ENCODE measurements at regions not wholly inside any gene's neighbourhood (a gene's known extent, or its start where the extent isn't known, plus 50 kb on each side); places are given as distances from the start of the nearest gene placed in this dataset.

- 84 to 88% methylated on average over 17 to 23 of the region's 23 CpGs for WGBS, 2 experiments (ENCODE audit: insufficient coverage in 1 of 2, insufficient read length in 1 of 2)
- Mint-ChIP-seq H3K27ac (no peak overlapping the region), H3K9me3 (no peaks in the 10 kb centered on the region), H3K4me3 (no peak overlapping the region), H3K36me3 (ENCODE audit: low read depth) (no peaks in the 10 kb centered on the region), H3K27me3 (ENCODE audit: insufficient read depth) (peaks cover 7% of the 10 kb centered on the region), H3K4me1 (peaks cover 7% of the 10 kb centered on the region)
- no peak for TF ChIP-seq CTCF (conservative IDR thresholded peaks at IDR 0.05)
- Histone ChIP-seq H3K9ac (ENCODE audit: extremely low read depth, low read length, poor library complexity, severe bottlenecking) (no peak overlapping the region), H3K36me3 (ENCODE audit: control insufficient read depth, insufficient read depth, low read length) (no peaks in the 10 kb centered on the region), H3K27ac (ENCODE audit: low read depth, low read length) (no peak overlapping the region), H3K9me3 (ENCODE audit: control insufficient read depth, low read length) (no peaks in the 10 kb centered on the region), H3K27me3 (ENCODE audit: control insufficient read depth, insufficient read depth, low read length, poor library complexity, severe bottlenecking) (no peaks in the 10 kb centered on the region), H3K4me1 (ENCODE audit: control insufficient read depth, insufficient read depth, low read length) (no peaks in the 10 kb centered on the region), H3K4me3 (ENCODE audit: low read length) (no peak overlapping the region)
- DNase-seq = peak; percentile 50
Measured at GRCh38 chr1:10943991-10944730, 68.3 kb upstream of the TARDBP start.

- Histone ChIP-seq H3K4me3 (ENCODE audit: low read length) (no peak overlapping the region), H3K4me1 (ENCODE audit: control insufficient read depth, insufficient read depth, low read length) (no peaks in the 10 kb centered on the region), H3K36me3 (ENCODE audit: control insufficient read depth, insufficient read depth, low read length) (no peaks in the 10 kb centered on the region), H3K9me3 (ENCODE audit: control insufficient read depth, low read length) (no peaks in the 10 kb centered on the region), H3K27ac (ENCODE audit: low read depth, low read length) (no peak overlapping the region), H3K27me3 (ENCODE audit: control insufficient read depth, insufficient read depth, low read length, poor library complexity, severe bottlenecking) (no peaks in the 10 kb centered on the region), H3K9ac (ENCODE audit: extremely low read depth, low read length, poor library complexity, severe bottlenecking) (no peak overlapping the region)
- peak; percentile 41 for DNase-seq
- Mint-ChIP-seq H3K36me3 (ENCODE audit: low read depth) (no peaks in the 10 kb centered on the region), H3K4me3 (no peak overlapping the region), H3K27ac (no peak overlapping the region), H3K4me1 (peaks cover 7% of the 10 kb centered on the region), H3K27me3 (ENCODE audit: insufficient read depth) (peaks cover 7% of the 10 kb centered on the region), H3K9me3 (no peaks in the 10 kb centered on the region)
- no peak for TF ChIP-seq CTCF (conservative IDR thresholded peaks at IDR 0.05)
- 87 to 89% methylated on average over 10 to 18 of the region's 19 CpGs for WGBS, 2 experiments (ENCODE audit: insufficient coverage in 1 of 2, insufficient read length in 1 of 2)
Measured at GRCh38 chr1:10945991-10946509, 66.4 kb upstream of the TARDBP start.

- no peak overlapping the region for H3K4me3 Mint-ChIP-seq
- Histone ChIP-seq H3K27ac (ENCODE audit: low read depth, low read length) (no peak overlapping the region), H3K27me3 (ENCODE audit: control insufficient read depth, insufficient read depth, low read length, poor library complexity, severe bottlenecking) (no peaks in the 10 kb centered on the region), H3K4me1 (ENCODE audit: control insufficient read depth, insufficient read depth, low read length) (no peaks in the 10 kb centered on the region), H3K9me3 (ENCODE audit: control insufficient read depth, low read length) (no peaks in the 10 kb centered on the region), H3K36me3 (ENCODE audit: control insufficient read depth, insufficient read depth, low read length) (no peaks in the 10 kb centered on the region), H3K9ac (ENCODE audit: extremely low read depth, low read length, poor library complexity, severe bottlenecking) (no peak overlapping the region), H3K4me3 (ENCODE audit: low read length) (no peak overlapping the region)
- 90 to 94% methylated on average over 6 to 7 of the region's 7 CpGs for WGBS, 2 experiments (ENCODE audit: insufficient coverage in 1 of 2, insufficient read length in 1 of 2)
- DNase-seq = no peak
- no peaks in the 10 kb centered on the region for H3K9me3 Mint-ChIP-seq
- H3K4me1 Mint-ChIP-seq = peaks cover 7% of the 10 kb centered on the region
- no peak overlapping the region for H3K27ac Mint-ChIP-seq
- TF ChIP-seq CTCF (conservative IDR thresholded peaks at IDR 0.05) = no peak
- H3K36me3 Mint-ChIP-seq (ENCODE audit: low read depth) = no peaks in the 10 kb centered on the region
- peaks cover 7% of the 10 kb centered on the region for H3K27me3 Mint-ChIP-seq (ENCODE audit: insufficient read depth)
Measured at GRCh38 chr1:10947181-10947580, 65.3 kb upstream of the TARDBP start.

All from endodermal cell (in vitro differentiated cells).